Keratinocyte (primary cell): ENCODE measurements at regions not wholly inside any gene's neighbourhood (a gene's known extent, or its start where the extent isn't known, plus 50 kb on each side); places are given as distances from the start of the nearest gene placed in this dataset.
A peak's percentile ranks its signal among the peaks of the same experiment; 100 is the strongest.

Experiments
- DNase-seq: peaks from one replicate; pipeline ENCODE4 v3.0.0-alpha.2; 2011; ENCODE audit warnings: low read depth, missing footprints, low spot score
- FAIRE-seq: peaks from 2 replicates; lab custom pipeline; 2011; peaks lifted over from hg19 to GRCh38; lab: Jason Lieb, UNC
- H2AFZ ChIP-seq: 2 replicates; pipeline ENCODE4 v1.6.0; 2012; ENCODE audit warnings: low read length, control low read depth, inconsistent platforms; ENCODE audit not compliant: control insufficient read depth
- H3K27ac ChIP-seq: 2 replicates; pipeline ENCODE4 v1.5.1; 2011; ENCODE audit warnings: low read length; ENCODE audit not compliant: control insufficient read depth, insufficient read depth
- H3K27me3 ChIP-seq: 3 replicates; pipeline ENCODE4 v1.6.0; 2011; ENCODE audit warnings: low read length; ENCODE audit not compliant: control insufficient read depth, insufficient read depth; ENCODE audit errors: extremely low read depth
- H3K36me3 ChIP-seq, 2 experiments: 2 replicates in 1 of 2; 3 replicates in 1 of 2; pipeline ENCODE4 v1.5.1; 2011; ENCODE audit warnings: low read length in 2 of 2, mild to moderate bottlenecking in 1 of 2; ENCODE audit not compliant: control insufficient read depth in 2 of 2, insufficient read depth in 2 of 2; ENCODE audit errors: extremely low read depth in 1 of 2
- H3K4me1 ChIP-seq: 3 replicates; pipeline ENCODE4 v1.5.1; 2011; ENCODE audit warnings: low read length; ENCODE audit not compliant: control insufficient read depth, insufficient read depth; ENCODE audit errors: extremely low read depth
- H3K4me2 ChIP-seq: 3 replicates; pipeline ENCODE4 v1.6.0; 2011; ENCODE audit warnings: low read depth, low read length; ENCODE audit not compliant: control insufficient read depth, insufficient read depth; ENCODE audit errors: extremely low read depth
- H3K4me3 ChIP-seq, 3 experiments: fragments of 200-600 bp in 1 of 3; sonication (generic) in 1 of 3; 2 replicates in 2 of 3; 3 replicates in 1 of 3; pipeline ENCODE4 v1.5.1; 2011 to 2016; ENCODE audit warnings: low read length in 3 of 3, mild to moderate bottlenecking in 3 of 3, control low read depth in 2 of 3, inconsistent platforms in 1 of 3, low read depth in 1 of 3, mixed read lengths in 1 of 3, mixed run types in 1 of 3, moderate library complexity in 1 of 3; ENCODE audit not compliant: control insufficient read depth in 2 of 3, insufficient read depth in 2 of 3; ENCODE audit errors: extremely low read depth in 1 of 3
- H3K79me2 ChIP-seq: 2 replicates; pipeline ENCODE4 v1.6.0; 2012; ENCODE audit warnings: low read length; ENCODE audit not compliant: control insufficient read depth, insufficient read depth
- H3K9ac ChIP-seq: 3 replicates; pipeline ENCODE4 v1.6.0; 2011; ENCODE audit warnings: low read length; ENCODE audit not compliant: control insufficient read depth, insufficient read depth; ENCODE audit errors: extremely low read depth
- H3K9me1 ChIP-seq: 3 replicates; pipeline ENCODE4 v1.6.0; 2011; ENCODE audit warnings: low read length; ENCODE audit not compliant: control insufficient read depth, insufficient read depth; ENCODE audit errors: extremely low read depth
- H3K9me3 ChIP-seq: 2 replicates; pipeline ENCODE4 v1.5.1; 2012; ENCODE audit warnings: low read depth, low read length; ENCODE audit not compliant: control insufficient read depth
- H4K20me1 ChIP-seq: 3 replicates; pipeline ENCODE4 v1.6.0; 2011; ENCODE audit warnings: low read length; ENCODE audit not compliant: control insufficient read depth, insufficient read depth; ENCODE audit errors: extremely low read depth
- EZH2 ChIP-seq: IDR thresholded peaks from one replicate; pipeline ENCODE4 v1.6.1; 2012; ENCODE audit warnings: inconsistent platforms, mild to moderate bottlenecking, low read length, moderate library complexity
- dilution Hi-C: fragments of 300-500 bp; cut with MboI; formaldehyde crosslinking; loops from one replicate; pipeline ENCODE4 v1.7.0; 2020; ENCODE audit warnings: low sequenced_read_pairs; ENCODE audit not compliant: extremely low pct_ligation_motif_present
- TF ChIP-seq, protein P1 (sequence below), 3 experiments: IDR thresholded peaks in 1 of 3; conservative IDR thresholded peaks in 1 of 3; optimal IDR thresholded peaks in 1 of 3; 2 replicates in 2 of 3; 3 replicates in 1 of 3; pipeline versions ENCODE3 to v1.5.1; 2011; ENCODE audit warnings: low read length in 3 of 3, mild to moderate bottlenecking in 3 of 3, moderate library complexity in 2 of 3, control low read depth in 1 of 3, inconsistent platforms in 1 of 3; ENCODE audit not compliant: insufficient read depth in 2 of 3; ENCODE audit errors: extremely low read depth in 1 of 3

DNA sequence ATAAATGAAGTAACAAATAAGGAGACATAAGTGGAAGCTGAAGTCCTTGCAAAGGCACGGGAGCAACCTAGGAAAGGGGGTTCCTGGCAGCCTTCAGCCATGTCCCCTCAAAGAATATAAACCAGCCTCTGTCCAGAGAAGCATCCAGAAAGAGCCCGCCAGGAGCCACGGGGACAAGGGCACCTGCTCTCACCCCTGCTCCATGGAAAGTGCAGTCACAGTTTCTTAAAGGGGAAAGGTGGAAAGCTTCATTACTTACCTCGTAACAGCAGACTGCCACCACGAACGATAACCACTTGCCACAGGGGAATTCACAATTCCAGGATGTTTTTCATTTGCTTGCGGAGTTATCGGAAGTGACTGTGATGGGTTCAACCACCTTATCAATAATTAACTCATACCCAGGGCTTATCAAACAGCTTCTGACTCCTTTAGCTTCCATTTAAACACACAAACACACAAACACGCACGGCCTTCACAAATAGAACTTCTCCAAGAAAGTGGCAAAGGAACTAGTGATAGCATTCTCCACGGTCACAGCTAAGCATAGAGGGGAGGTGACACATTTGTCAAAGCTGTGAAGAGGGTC is 134.2 kb upstream of the IGF1R start:
- Histone ChIP-seq H4K20me1 (no peaks in the 10 kb centered on the region), H3K4me3 (no peak overlapping the region), H3K4me2 (no peak overlapping the region), H3K4me1 (no peaks in the 10 kb centered on the region), H2AFZ (no peak overlapping the region), H3K9me3 (no peaks in the 10 kb centered on the region), H3K9me1 (no peaks in the 10 kb centered on the region), H3K9ac (no peak overlapping the region), H3K27me3 (no peaks in the 10 kb centered on the region), H3K36me3 (no peaks in the 10 kb centered on the region), H3K79me2 (no peaks in the 10 kb centered on the region), H3K27ac (no peak overlapping the region)
- TF ChIP-seq, protein P1, sequence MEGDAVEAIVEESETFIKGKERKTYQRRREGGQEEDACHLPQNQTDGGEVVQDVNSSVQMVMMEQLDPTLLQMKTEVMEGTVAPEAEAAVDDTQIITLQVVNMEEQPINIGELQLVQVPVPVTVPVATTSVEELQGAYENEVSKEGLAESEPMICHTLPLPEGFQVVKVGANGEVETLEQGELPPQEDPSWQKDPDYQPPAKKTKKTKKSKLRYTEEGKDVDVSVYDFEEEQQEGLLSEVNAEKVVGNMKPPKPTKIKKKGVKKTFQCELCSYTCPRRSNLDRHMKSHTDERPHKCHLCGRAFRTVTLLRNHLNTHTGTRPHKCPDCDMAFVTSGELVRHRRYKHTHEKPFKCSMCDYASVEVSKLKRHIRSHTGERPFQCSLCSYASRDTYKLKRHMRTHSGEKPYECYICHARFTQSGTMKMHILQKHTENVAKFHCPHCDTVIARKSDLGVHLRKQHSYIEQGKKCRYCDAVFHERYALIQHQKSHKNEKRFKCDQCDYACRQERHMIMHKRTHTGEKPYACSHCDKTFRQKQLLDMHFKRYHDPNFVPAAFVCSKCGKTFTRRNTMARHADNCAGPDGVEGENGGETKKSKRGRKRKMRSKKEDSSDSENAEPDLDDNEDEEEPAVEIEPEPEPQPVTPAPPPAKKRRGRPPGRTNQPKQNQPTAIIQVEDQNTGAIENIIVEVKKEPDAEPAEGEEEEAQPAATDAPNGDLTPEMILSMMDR (optimal IDR thresholded peaks at IDR 0.05 in 1 of 3, IDR thresholded peaks at IDR 0.05 in 1 of 3, conservative IDR thresholded peaks at IDR 0.05 in 1 of 3; ENCODE audit: extremely low read depth in 1 of 3, insufficient read depth in 2 of 3, low read length in 3 of 3): no peak
- TF ChIP-seq EZH2: no peak
- dilution Hi-C loops: no loop called here
- DNase-seq (no peak), FAIRE-seq (no peak)

DNA sequence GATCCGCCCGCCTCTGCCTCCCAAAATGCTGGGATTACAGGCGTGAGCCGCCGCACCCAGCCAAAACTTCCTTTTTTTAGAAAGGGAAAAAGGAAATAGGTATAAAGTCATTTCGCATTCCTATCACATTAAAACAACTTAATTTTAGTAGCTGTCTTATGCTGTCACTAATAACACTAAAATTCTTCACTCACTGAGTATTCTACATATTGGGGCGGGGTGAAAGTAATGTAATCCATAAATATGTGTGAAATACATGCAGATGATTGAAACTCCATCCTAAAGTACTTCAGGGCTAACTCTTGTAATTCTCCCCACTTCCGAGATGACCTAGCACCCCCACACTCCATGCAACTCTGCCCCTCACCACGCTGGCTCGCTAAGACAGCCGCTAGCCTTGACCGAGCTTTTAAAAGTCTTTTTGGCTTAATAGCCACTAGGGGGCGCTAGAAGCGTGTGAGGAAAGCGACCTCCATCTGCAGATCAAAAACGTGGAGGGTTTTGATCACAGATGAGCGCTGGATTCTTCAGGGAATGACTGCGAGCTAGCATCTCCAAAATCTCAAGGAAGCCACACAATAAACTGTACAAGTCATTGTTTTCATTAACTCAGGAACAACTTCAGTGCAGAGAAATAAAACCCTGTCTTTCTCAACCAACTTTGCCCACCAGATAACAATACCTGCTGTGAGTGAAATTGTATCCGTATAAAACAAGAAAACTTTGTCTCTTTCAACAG is 129.3 kb upstream of the IGF1R start:
- Histone ChIP-seq H3K27ac (no peak overlapping the region), H3K79me2 (no peaks in the 10 kb centered on the region), H3K9me1 (no peaks in the 10 kb centered on the region), H3K27me3 (no peaks in the 10 kb centered on the region), H3K4me1 (no peaks in the 10 kb centered on the region), H3K36me3 (no peaks in the 10 kb centered on the region), H3K4me3 (no peak overlapping the region), H3K4me2 (peak overlapping the region; percentile 50), H3K9ac (no peak overlapping the region), H4K20me1 (no peaks in the 10 kb centered on the region), H3K9me3 (no peaks in the 10 kb centered on the region), H2AFZ (no peak overlapping the region)
- peak; percentile 80 for FAIRE-seq
- dilution Hi-C loops: no loop called here
- DNase-seq: peak; percentile 36
- no peak for TF ChIP-seq EZH2
- TF ChIP-seq, protein P1 (optimal IDR thresholded peaks at IDR 0.05 in 1 of 3, IDR thresholded peaks at IDR 0.05 in 1 of 3, conservative IDR thresholded peaks at IDR 0.05 in 1 of 3; ENCODE audit: extremely low read depth in 1 of 3, insufficient read depth in 2 of 3, low read length in 3 of 3): peak; percentile 61 to 78 (median 73)
